KMS-11 (cell line): ENCODE measurements at regions not wholly inside any gene's neighbourhood (a gene's known extent, or its start where the extent isn't known, plus 50 kb on each side); places are given as distances from the start of the nearest gene placed in this dataset.

Experiments used
- H2AFZ ChIP-seq: fragments of 200-600 bp; sonication (generic); 2 replicates; pipeline ENCODE4 v1.6.1; 2016; ENCODE audit warnings: antibody characterized with exemption, mixed run types, low read depth
- H3K27ac ChIP-seq: fragments of 200-600 bp; sonication (generic); 2 replicates; pipeline ENCODE4 v1.6.1; 2016; ENCODE audit warnings: mild to moderate bottlenecking, mixed run types
- H3K27me3 ChIP-seq: fragments of 200-600 bp; sonication (generic); 2 replicates; pipeline ENCODE4 v1.6.1; 2017; ENCODE audit warnings: mild to moderate bottlenecking, low read depth, mixed run types, moderate library complexity; ENCODE audit not compliant: insufficient read depth
- H3K36me3 ChIP-seq: fragments of 200-600 bp; sonication (generic); 2 replicates; pipeline ENCODE4 v1.6.1; 2017; ENCODE audit warnings: mild to moderate bottlenecking, mixed run types; ENCODE audit not compliant: insufficient read depth
- H3K4me1 ChIP-seq: fragments of 200-600 bp; sonication (generic); 2 replicates; pipeline ENCODE4 v1.6.1; 2016; ENCODE audit warnings: mild to moderate bottlenecking, low read depth, mixed run types; ENCODE audit not compliant: poor library complexity, severe bottlenecking
- H3K4me2 ChIP-seq: fragments of 200-600 bp; sonication (generic); 2 replicates; pipeline ENCODE4 v1.7.0; 2016; ENCODE audit warnings: mild to moderate bottlenecking, mixed run types
- H3K4me3 ChIP-seq: fragments of 200-600 bp; sonication (generic); IDR thresholded peaks from 2 replicates; pipeline ENCODE4 v1.6.1; 2017; ENCODE audit warnings: low read depth, low read length, mixed read lengths; ENCODE audit not compliant: insufficient read depth
- H3K79me2 ChIP-seq: fragments of 200-600 bp; sonication (generic); 2 replicates; pipeline ENCODE4 v1.6.1; 2016; ENCODE audit warnings: low read depth, mixed run types; ENCODE audit not compliant: insufficient read depth
- H3K9ac ChIP-seq: fragments of 200-600 bp; sonication (generic); 2 replicates; pipeline ENCODE4 v1.6.1; 2016; ENCODE audit warnings: mild to moderate bottlenecking, mixed run types
- H4K20me1 ChIP-seq: fragments of 200-600 bp; sonication (generic); 2 replicates; pipeline ENCODE4 v1.6.1; 2016; ENCODE audit warnings: mild to moderate bottlenecking, mixed run types; ENCODE audit not compliant: insufficient read depth
- TF ChIP-seq, protein P1 (sequence below): fragments of 200-600 bp; sonication (generic); conservative IDR thresholded peaks from 2 replicates; pipeline ENCODE4 v1.6.1; 2017; ENCODE audit warnings: low read depth, mild to moderate bottlenecking, antibody characterized with exemption, low read length, moderate library complexity, mixed read lengths

DNA sequence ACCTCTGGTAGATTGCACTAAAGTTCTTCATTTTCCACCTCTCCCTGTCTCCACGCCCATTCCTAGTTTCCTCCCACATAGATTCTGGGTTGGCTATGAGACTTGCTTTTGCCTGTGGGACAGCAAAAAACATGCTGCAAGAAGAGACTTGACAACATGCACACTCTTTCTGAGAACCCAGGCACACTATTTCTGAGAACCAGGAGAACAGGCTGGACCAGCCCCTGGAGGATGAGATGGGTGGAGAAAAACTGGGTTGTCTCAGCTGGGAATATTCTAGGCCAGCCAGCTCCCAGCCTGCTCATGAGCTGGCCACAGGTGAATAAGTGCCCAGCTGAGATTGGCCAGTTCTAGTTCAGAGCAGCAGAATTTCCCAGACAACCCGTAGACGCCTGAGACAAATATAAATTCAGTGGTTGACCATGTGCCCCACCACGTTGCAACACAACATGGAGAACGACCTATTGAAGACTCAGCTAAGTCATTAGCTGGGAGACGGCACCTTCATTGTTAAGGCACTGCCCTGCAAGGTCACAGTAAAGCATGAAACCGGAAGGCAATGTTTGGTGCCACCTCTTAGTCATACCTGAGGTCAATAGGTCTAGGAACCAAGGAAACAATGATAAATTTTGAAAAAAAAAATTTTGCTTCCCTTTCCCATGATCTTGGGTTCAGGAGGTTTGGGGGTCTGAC is 92.7 kb upstream of the AKR1E2 start:
- H3K79me2 ChIP-seq = no peaks in the 10 kb centered on the region
- no peak overlapping the region for H3K27ac ChIP-seq
- H3K4me3 ChIP-seq = no peak overlapping the region
- H3K4me2 ChIP-seq = no peak overlapping the region
- H2AFZ ChIP-seq = no peak overlapping the region
- no peaks in the 10 kb centered on the region for H3K36me3 ChIP-seq
- no peaks in the 10 kb centered on the region for H4K20me1 ChIP-seq
- no peaks in the 10 kb centered on the region for H3K27me3 ChIP-seq
- H3K9ac ChIP-seq = no peak overlapping the region
- TF ChIP-seq, protein P1, sequence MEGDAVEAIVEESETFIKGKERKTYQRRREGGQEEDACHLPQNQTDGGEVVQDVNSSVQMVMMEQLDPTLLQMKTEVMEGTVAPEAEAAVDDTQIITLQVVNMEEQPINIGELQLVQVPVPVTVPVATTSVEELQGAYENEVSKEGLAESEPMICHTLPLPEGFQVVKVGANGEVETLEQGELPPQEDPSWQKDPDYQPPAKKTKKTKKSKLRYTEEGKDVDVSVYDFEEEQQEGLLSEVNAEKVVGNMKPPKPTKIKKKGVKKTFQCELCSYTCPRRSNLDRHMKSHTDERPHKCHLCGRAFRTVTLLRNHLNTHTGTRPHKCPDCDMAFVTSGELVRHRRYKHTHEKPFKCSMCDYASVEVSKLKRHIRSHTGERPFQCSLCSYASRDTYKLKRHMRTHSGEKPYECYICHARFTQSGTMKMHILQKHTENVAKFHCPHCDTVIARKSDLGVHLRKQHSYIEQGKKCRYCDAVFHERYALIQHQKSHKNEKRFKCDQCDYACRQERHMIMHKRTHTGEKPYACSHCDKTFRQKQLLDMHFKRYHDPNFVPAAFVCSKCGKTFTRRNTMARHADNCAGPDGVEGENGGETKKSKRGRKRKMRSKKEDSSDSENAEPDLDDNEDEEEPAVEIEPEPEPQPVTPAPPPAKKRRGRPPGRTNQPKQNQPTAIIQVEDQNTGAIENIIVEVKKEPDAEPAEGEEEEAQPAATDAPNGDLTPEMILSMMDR = no peak
- H3K4me1 ChIP-seq = no peaks in the 10 kb centered on the region

DNA sequence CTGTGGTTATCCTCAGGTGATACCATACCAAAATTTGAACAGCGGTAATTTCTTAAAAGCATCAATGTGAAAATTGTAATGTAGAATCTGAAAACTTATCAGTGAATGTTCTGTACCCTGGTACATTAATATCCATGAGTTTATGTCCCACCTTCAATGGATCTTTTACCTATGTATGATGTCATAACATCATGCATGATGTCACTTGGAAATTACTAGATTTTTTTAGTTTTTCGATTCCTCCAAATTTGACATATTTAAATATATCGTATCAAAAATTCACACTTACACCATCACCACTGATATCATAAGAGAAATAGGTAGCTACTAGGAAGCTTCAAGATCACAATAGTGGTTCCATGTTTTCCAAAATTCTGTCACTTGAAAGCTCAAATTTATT is 95.0 kb upstream of the AKR1E2 start:
- no peak overlapping the region for H3K4me2 ChIP-seq

DNA sequence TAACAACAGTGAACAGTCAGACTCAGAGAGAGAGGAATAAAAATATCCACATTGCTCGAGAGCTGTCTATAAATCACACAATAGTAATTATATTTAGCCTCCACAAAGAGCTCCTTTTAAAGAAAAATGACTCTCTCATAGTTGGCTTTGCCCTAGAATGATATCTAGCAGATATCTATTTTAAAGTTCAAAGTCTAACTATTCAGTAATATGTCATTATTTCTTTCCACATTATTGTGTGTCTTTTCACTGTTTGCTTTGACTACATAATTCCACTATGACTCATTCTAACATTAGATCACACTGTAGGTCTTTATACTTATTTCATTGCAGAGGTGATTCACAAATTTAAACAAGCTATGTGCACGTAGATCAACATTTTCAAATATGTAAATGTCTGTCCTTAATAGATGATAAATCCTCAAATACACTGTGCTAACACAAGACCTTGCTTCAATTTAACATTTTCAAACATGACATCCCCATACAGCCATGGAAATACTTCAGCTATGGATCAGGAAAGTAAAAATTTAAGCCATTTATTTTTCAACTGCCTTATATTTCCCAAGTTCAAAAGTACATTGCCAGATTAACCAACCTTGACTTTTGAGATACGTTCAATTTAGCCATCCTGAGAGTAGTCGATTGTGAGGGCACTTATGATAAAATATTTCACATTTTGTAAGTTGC is 99.9 kb upstream of the AKR1E2 start:
- Histone ChIP-seq H3K9ac (no peak overlapping the region), H4K20me1 (no peaks in the 10 kb centered on the region), H3K36me3 (no peaks in the 10 kb centered on the region), H3K79me2 (no peaks in the 10 kb centered on the region), H3K4me3 (no peak overlapping the region), H2AFZ (no peak overlapping the region), H3K4me2 (no peak overlapping the region), H3K4me1 (no peaks in the 10 kb centered on the region), H3K27ac (no peak overlapping the region), H3K27me3 (no peaks in the 10 kb centered on the region)
- TF ChIP-seq, protein P1 = no peak

More for the DNA sequence above, 95.0 kb upstream of the AKR1E2 start:
- Histone ChIP-seq H3K36me3 (no peaks in the 10 kb centered on the region), H3K27me3 (no peaks in the 10 kb centered on the region), H4K20me1 (no peaks in the 10 kb centered on the region), H2AFZ (no peak overlapping the region), H3K27ac (no peak overlapping the region), H3K79me2 (no peaks in the 10 kb centered on the region), H3K4me3 (no peak overlapping the region), H3K9ac (no peak overlapping the region), H3K4me1 (no peaks in the 10 kb centered on the region)
- TF ChIP-seq, protein P1 = no peak

DNA sequence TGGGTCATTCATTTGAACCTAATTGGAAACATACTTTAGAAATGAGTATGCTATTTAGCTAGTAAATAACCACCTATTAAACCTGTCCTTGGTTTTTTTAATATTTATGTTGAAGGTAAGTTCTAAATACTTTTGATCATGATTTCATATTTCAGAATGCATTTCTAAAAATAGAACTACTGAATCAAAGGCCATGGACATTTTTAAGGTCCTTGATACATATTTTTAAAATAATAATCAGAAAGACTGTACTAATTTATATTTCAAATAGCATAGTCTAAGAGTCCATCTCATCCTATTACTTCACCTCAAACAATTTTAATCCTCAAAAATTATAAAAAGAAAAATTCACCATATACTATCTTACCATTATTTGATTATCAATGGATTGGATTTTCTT is 102.1 kb upstream of the AKR1E2 start:
- H3K36me3 ChIP-seq = no peaks in the 10 kb centered on the region
- TF ChIP-seq, protein P1 = no peak
- H4K20me1 ChIP-seq = no peaks in the 10 kb centered on the region
- H3K4me1 ChIP-seq = no peaks in the 10 kb centered on the region
- no peak overlapping the region for H3K4me2 ChIP-seq
- no peak overlapping the region for H3K27ac ChIP-seq
- no peaks in the 10 kb centered on the region for H3K79me2 ChIP-seq
- no peak overlapping the region for H3K9ac ChIP-seq
- no peaks in the 10 kb centered on the region for H3K27me3 ChIP-seq
- no peak overlapping the region for H3K4me3 ChIP-seq
- H2AFZ ChIP-seq = no peak overlapping the region
